ENCODE measurements at regions not wholly inside any gene's neighbourhood (a gene's known extent, or its start where the extent isn't known, plus 50 kb on each side); places are given as distances from the start of the nearest gene placed in this dataset.
"Not testable (repeated sequence)": the region's sequence is repeated elsewhere in the genome, so short reads cannot be mapped to it uniquely, and the experiment has no call there.

DNA sequence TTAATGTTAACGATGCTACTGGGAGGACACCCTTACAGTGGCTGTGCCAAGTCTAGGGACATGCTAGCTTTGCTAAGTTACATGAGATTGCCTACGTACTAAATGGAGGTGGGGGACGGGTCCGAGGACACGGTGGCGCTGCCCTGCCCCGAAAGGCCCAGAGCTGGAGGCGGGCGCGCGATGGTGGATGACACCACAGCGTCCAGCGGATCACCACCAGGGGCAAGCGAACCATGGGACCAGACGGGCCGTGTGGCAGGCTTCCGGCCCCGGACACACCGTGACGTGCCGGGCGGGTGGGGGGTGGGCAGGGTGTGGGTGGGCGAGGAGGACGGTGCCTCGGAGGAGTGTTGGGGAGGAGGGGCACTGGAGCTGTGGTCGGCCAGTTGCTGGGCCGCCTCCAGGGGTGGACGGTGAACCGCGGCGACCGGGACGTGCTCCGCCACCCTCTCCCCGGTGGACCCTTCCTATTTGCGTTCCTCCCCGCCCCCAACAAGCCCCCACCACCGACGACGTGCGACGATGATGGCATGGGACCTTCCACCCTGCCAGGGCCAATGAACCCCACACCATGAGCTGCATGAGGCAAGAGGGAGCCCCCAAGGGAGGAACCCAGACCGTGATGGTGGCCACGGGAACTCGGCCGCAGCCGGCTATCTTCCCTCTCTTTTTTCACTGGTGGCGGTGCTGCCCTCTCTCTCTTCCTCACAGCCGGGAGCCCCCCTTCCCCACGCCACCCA, 773.3 kb upstream of the DEFB115 start:
- DNase-seq, result no peak
- no peaks in the 10 kb centered on the region for H3K4me1 Mint-ChIP-seq (ENCODE audit: low read depth)
- intact Hi-C loops (cut with micrococcal nuclease), result no loop called here
- ChIA-PET CTCF (no interaction called here), POLR2A (no interaction called here)
- H3K9me3 Mint-ChIP-seq, result peaks cover 47% of the 10 kb centered on the region
- no peak overlapping the region for H3K27ac Mint-ChIP-seq
- peaks cover 5% of the 10 kb centered on the region for H3K27me3 Mint-ChIP-seq
- H3K4me3 Mint-ChIP-seq, result no peak overlapping the region
- peaks cover 9% of the 10 kb centered on the region for H3K36me3 Mint-ChIP-seq

DNA sequence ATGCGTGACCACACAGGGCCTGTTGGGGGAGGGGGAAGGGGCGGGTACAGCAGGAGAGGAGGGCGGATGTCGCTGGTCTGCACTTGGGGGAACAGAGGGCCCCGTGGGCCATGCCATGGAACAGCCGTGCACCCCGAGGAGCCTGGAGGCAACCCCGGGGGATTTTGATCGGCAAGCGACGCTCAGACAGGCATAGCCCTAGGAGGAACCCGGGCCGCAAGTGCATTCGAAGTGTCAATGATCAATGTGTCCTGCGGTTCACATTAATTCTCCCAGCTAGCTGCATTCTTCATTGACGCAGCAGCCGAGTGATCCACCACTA, 772.8 kb upstream of the DEFB115 start:
- peaks cover 9% of the 10 kb centered on the region for H3K36me3 Mint-ChIP-seq
- H3K27me3 Mint-ChIP-seq, result peaks cover 5% of the 10 kb centered on the region
- intact Hi-C loops (cut with micrococcal nuclease), result no loop called here
- no peaks in the 10 kb centered on the region for H3K4me1 Mint-ChIP-seq (ENCODE audit: low read depth)
- H3K27ac Mint-ChIP-seq, result no peak overlapping the region
- POLR2A ChIA-PET, result no interaction called here
- CTCF ChIA-PET, result no interaction called here
- H3K4me3 Mint-ChIP-seq, result no peak overlapping the region
- no peak for DNase-seq
- peaks cover 45% of the 10 kb centered on the region for H3K9me3 Mint-ChIP-seq

DNA sequence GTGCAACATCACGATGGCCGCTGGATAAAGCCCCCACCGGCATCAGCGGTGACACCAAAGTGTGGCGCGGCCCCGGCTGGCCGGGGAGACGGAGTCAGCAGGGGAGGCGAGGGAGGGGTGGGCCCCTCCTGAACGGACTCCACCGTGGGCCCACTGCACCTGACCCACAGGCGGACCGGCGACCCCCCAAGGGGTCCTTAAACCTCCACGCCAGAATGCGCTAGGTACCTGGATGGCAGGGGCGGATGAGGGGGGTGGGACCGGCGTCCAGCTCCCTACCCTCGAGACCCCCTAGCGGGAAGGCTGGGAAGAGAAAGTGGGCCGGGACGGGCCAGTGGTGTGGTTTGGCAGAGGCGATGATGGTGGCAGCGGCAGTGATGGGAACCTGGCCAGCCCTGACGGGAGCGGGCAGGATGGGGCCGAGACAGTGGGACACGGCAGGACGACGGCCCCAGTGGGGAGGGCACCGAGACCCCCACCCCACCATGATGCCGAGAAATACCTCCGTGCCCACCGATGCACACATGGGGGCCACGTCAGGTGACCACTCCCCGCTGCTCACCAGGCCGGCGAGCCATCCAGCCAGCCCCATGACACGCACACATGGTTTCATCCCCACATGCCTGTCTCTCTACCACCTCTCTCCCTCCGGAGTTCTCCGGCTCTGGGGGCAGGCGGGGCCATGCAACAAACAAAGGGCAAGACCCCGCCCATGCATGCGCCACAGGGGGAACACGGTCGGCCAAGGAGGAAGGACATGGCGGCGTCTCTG, 771.9 kb upstream of the DEFB115 start:
- Mint-ChIP-seq H3K27me3 (peaks cover 5% of the 10 kb centered on the region), H3K4me1 (ENCODE audit: low read depth) (no peaks in the 10 kb centered on the region), H3K9me3 (peaks cover 44% of the 10 kb centered on the region), H3K36me3 (peaks cover 9% of the 10 kb centered on the region), H3K27ac (no peak overlapping the region), H3K4me3 (no peak overlapping the region)
- POLR2A ChIA-PET, result no interaction called here
- intact Hi-C loops (cut with micrococcal nuclease), result no loop called here
- CTCF ChIA-PET, result no interaction called here
- DNase-seq, result no peak

DNA sequence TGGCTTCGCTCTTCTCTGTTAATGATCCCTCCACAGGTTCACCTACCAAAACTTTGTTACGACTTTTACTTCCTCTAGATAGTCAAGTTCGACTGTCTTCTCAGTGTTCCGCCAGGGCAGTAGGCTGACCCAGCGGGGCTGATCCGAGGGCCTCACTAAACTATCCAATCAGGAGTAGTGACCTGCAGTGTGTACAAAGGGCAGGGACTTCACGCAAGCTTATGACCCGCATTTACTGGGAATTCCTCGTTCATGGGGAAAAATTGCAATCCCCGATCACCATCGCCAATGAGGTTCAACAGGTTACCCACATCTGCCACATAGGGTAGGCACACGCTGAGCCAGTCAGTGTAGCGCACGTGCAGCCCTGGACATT, 771.4 kb upstream of the DEFB115 start:
- no peak for DNase-seq
- Mint-ChIP-seq H3K9me3 (peaks cover 42% of the 10 kb centered on the region), H3K4me1 (ENCODE audit: low read depth) (no peaks in the 10 kb centered on the region), H3K27ac (no peak overlapping the region), H3K36me3 (peaks cover 9% of the 10 kb centered on the region), H3K27me3 (peaks cover 5% of the 10 kb centered on the region), H3K4me3 (no peak overlapping the region)
- CTCF ChIA-PET, result no interaction called here
- intact Hi-C loops (cut with micrococcal nuclease), result no loop called here
- POLR2A ChIA-PET, result no interaction called here

DNA sequence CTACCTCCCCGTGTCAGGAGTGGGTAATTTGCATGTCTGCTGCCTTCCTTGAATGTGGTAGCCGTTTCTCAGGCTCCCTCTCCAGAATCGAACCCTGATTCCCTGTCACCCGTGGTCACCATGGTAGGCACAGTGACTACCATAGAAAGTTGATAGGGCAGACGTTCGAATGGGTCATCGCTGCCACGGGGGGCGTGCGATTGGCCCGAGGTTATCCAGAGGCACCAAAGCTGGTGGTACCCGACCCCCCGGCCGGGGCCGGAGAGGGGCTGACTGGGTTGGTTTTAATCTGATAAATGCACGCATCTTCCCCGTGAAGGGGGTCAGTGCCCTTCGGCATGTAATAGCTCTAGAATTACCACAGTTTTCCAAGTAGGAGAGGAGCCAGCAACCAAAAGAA, 770.0 kb upstream of the DEFB115 start:
- CTCF ChIA-PET; DNase-seq; H3K36me3 Mint-ChIP-seq; H3K4me1 Mint-ChIP-seq (ENCODE audit: low read depth); H3K27ac Mint-ChIP-seq; H3K4me3 Mint-ChIP-seq; H3K27me3 Mint-ChIP-seq; POLR2A ChIA-PET; intact Hi-C loops (cut with micrococcal nuclease): not testable (repeated sequence)
- H3K9me3 Mint-ChIP-seq, result peaks cover 36% of the 10 kb centered on the region

DNA sequence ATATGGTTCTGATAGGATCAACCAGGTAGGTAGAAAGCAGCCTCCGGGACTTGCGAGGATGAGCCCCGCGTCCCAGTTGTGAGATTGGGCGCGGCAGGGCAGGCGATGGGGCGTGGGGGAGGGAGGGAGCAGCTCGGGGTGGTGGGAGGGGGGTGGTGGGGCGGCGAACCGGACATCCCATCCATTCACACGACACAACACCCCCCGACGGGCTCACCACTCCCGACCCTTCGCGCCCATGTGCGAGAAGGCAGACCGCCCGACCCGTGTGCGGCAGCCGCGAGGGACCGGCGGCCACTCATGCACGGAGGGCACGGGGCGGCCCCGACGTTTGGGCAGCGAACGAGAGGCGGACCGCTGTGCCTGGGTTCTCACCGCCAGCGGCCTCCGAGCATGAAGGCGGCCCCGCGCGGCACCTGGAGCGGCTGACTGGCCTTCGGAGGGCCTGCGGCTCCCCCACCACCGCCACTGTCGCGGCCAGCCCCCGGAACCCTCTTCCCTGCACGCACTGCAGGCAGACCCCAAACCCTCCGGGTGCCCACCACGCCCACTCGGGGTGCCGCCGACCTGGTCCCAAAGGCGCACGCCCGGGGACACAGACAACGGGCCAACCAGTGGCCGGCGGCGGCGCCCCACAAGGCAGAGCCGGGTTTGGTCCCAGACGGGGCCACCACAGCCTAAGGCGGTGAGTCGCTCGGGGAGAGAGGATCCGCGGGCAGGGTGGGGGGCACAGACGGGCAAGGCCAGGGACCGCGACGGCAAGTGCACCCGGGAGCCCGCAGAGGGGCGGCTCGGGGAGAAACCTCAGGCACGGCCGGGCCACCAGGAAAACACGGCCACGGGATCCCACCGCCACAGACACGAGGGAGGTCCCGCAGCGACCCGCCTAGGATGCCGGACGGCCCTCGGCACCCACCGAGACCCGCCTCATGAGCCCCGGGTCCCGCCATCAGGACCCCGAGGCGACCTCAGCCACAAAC, 769.2 kb upstream of the DEFB115 start:
- POLR2A ChIA-PET, result no interaction called here
- CTCF ChIA-PET, result no interaction called here

DNA sequence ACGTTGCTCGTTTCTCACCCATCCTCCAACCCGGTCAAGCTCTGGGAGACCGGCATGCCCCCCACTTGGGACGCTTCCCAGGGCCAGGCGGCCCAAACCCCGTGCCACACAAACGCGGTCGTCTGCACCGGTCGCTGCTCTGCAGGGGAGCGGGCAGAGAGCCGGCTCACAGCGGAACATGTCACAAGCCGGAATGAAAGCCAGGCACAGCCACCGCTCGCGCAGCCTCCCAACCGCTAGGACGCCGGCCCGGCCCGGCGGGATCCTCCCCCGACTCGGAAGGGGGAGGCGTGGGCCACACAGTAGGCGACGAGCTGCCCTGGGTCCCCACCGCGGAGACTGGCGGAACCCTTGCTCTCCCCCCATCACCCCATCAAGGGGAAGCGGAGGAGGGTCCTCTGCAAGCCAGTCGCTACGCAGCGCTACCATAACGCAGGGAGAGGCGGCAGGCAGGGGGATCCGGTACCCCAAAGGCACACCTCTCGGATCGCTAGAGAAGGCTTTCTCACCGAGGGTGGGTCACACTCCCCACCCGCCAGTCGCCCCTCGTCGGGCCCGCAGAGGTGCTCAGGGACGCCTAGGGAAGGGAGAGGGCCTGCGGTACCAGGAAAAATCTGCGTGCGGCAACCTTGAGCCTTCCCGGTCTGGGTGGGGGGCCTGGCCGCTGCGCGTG, 768.4 kb upstream of the DEFB115 start:
- H3K27ac Mint-ChIP-seq, result no peak overlapping the region
- ChIA-PET CTCF (no interaction called here), POLR2A (no interaction called here)
- intact Hi-C loops (cut with micrococcal nuclease), result no loop called here
- DNase-seq, result no peak
- peaks cover 28% of the 10 kb centered on the region for H3K9me3 Mint-ChIP-seq
- H3K4me1 Mint-ChIP-seq (ENCODE audit: low read depth), result no peaks in the 10 kb centered on the region
- no peak overlapping the region for H3K4me3 Mint-ChIP-seq
- peaks cover 9% of the 10 kb centered on the region for H3K36me3 Mint-ChIP-seq
- peaks cover 5% of the 10 kb centered on the region for H3K27me3 Mint-ChIP-seq

More for the DNA sequence above, 769.2 kb upstream of the DEFB115 start:
- Mint-ChIP-seq H3K4me3 (no peak overlapping the region), H3K4me1 (ENCODE audit: low read depth) (no peaks in the 10 kb centered on the region), H3K27me3 (peaks cover 5% of the 10 kb centered on the region), H3K36me3 (peaks cover 9% of the 10 kb centered on the region), H3K27ac (no peak overlapping the region), H3K9me3 (peaks cover 33% of the 10 kb centered on the region)
- intact Hi-C loops (cut with micrococcal nuclease), result no loop called here
- DNase-seq, result no peak

DNA sequence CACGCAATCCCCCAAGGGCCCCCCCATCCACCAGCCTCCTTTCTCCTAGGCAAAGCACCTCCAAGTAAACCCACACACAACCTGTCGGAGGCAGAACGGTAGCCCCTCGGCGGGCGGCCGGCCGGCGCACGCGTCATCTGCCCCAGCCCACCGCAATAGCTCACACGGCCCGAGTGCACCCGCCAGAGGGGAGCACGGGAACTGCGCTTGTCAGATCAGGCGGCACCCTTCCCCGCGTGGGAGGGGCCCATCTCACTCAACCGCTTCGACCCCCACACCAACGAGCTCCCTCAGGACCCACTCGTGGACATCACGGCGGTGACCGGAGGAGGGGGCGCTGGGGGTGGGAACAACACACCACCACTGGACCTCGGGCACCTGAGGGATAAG, 767.9 kb upstream of the DEFB115 start:
- Mint-ChIP-seq H3K4me1 (ENCODE audit: low read depth) (no peaks in the 10 kb centered on the region), H3K27ac (no peak overlapping the region), H3K4me3 (no peak overlapping the region), H3K27me3 (peaks cover 5% of the 10 kb centered on the region), H3K36me3 (peaks cover 9% of the 10 kb centered on the region), H3K9me3 (peaks cover 28% of the 10 kb centered on the region)
- POLR2A ChIA-PET, result no interaction called here
- intact Hi-C loops (cut with micrococcal nuclease), result no loop called here
- CTCF ChIA-PET, result no interaction called here
- DNase-seq, result no peak

DNA sequence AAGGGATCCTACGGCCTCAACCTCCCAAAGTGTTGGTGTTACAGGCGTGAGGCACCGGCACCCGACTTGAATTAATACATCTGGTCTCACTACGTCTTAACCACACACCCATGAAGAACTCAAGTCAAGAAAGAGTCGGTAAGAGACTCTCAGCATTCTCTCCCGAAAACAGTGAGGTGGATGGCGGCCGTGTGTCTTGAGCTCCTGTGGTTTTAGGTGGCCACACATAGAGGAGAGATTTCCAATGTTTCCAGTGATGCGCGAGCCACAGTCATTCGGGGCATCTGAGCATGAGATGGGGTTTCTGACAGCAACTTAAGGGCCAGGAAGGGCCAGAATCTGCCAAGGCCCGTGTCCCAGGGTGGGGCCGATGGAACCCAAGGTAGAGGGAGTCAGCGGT, 766.4 kb upstream of the DEFB115 start:
- intact Hi-C loops (cut with micrococcal nuclease), result no loop called here
- ChIA-PET CTCF (no interaction called here), POLR2A (no interaction called here)
- peaks cover 9% of the 10 kb centered on the region for H3K36me3 Mint-ChIP-seq
- no peaks in the 10 kb centered on the region for H3K4me1 Mint-ChIP-seq (ENCODE audit: low read depth)
- H3K4me3 Mint-ChIP-seq, result no peak overlapping the region
- peaks cover 5% of the 10 kb centered on the region for H3K27me3 Mint-ChIP-seq
- peaks cover 20% of the 10 kb centered on the region for H3K9me3 Mint-ChIP-seq
- no peak for DNase-seq
- no peak overlapping the region for H3K27ac Mint-ChIP-seq

DNA sequence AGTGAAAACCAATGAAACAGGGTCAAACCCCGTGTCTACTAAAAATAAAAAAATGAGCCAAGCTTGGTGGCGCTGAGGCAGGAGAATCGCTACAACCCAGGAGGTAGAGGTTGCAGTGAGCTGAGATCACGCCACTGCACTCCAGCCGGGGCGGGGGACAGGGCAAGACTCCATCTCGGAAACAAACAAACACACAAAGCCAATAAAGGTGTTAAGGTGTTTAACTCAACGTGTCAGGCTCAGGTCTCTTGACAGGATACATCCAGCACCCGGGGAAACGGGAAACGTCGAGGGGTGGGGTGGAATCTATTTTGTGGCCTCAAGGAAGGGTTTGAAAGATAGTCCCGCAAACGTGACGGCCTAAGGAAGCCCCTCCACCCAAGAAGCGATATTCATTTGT, 760.8 kb upstream of the DEFB115 start:
- intact Hi-C loops (cut with micrococcal nuclease); POLR2A ChIA-PET; H3K4me3 Mint-ChIP-seq; H3K27me3 Mint-ChIP-seq; H3K4me1 Mint-ChIP-seq (ENCODE audit: low read depth); H3K9me3 Mint-ChIP-seq; DNase-seq; H3K27ac Mint-ChIP-seq; H3K36me3 Mint-ChIP-seq; CTCF ChIA-PET: not testable (repeated sequence)

DNA sequence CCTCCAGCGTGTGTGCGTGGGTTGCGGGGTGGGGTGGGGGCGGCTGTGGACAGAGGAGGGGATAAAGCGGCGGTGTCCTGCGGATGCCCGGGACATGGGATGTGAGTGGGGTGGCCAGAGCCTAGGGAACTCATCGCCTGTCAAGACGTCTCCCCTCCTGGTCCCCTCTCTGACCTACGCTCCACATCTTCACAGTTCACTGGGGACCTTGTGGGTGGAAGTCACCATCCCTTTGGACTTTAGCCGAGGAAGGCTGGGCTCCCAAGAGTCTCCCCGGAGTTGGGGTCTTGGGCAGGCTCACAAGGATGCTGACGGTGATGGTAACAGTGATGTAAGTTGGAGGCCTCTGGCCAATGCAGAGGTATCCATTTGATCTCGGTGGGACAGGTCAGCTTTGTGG, 760.3 kb upstream of the DEFB115 start:
- intact Hi-C loops (cut with micrococcal nuclease); H3K9me3 Mint-ChIP-seq; POLR2A ChIA-PET; H3K27me3 Mint-ChIP-seq; H3K4me1 Mint-ChIP-seq (ENCODE audit: low read depth); CTCF ChIA-PET; DNase-seq; H3K27ac Mint-ChIP-seq; H3K36me3 Mint-ChIP-seq; H3K4me3 Mint-ChIP-seq: not testable (repeated sequence)

DNA sequence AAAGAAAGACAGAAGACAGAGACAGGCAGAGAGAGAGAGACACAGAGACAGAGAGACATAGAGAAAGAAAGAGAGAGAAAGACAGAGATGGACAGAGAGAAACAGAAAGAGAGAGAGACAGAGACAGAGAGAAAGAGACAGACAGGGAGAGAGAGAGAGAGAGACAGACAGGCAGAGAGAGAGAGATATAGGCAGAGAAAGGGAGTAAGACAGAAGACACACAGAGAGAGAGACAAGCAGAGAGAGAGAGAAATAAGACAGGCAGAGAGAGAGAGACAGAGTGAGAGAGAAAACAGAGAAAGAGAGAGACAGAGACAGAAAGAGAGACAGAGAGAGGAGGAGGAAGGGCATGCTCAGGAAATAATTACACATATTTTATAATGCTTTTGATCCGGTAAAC, 758.3 kb upstream of the DEFB115 start:
- intact Hi-C loops (cut with micrococcal nuclease), result no loop called here
- Mint-ChIP-seq H3K4me1 (ENCODE audit: low read depth) (no peaks in the 10 kb centered on the region), H3K27me3 (no peaks in the 10 kb centered on the region), H3K4me3 (no peak overlapping the region), H3K9me3 (no peaks in the 10 kb centered on the region), H3K27ac (no peak overlapping the region), H3K36me3 (no peaks in the 10 kb centered on the region)
- DNase-seq, result no peak
- POLR2A ChIA-PET, result no interaction called here
- CTCF ChIA-PET, result no interaction called here

Measured in activated CD4-positive, alpha-beta memory T cell treated with anti-CD3 and anti-CD28 coated beads for 36 hours (primary cell).